ENCODE measurements at regions not wholly inside any gene's neighbourhood (a gene's known extent, or its start where the extent isn't known, plus 50 kb on each side); places are given as distances from the start of the nearest gene placed in this dataset.

DNA sequence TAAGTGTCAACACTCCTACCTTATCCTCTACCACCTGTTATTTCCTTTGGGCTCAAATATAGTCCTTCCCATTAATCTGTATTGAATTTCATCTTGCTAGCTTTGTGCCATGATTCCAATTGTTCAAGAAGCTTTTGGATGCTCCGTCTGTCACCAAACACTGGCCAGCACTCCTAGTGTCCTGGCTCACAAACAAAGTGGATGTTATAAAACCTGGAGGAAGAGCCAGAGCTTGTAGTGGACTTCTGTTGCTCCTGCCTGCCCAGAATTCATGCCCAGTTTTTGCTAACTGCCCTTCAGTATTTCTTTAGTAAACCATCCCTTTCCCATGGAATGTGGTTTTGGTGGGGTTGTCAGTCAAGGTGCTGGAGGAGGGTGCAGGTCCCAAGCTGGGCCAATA lies 77.2 kb upstream of the HS3ST2 start:
- Histone ChIP-seq H3K4me1 (ENCODE audit: insufficient read depth, low read length) (no peaks in the 10 kb centered on the region), H4K5ac (ENCODE audit: insufficient read length, low read depth, low read length) (no peak overlapping the region), H2AFZ (ENCODE audit: low read length) (no peak overlapping the region), H3K56ac (ENCODE audit: insufficient read length, low read depth, low read length) (no peak overlapping the region), H3T11ph (ENCODE audit: low read length) (no peak overlapping the region), H3K9me3 (ENCODE audit: control insufficient read depth, low read depth, low read length) (no peaks in the 10 kb centered on the region), H3K23ac (ENCODE audit: insufficient read length, low read depth, low read length) (no peak overlapping the region), H3K27ac (ENCODE audit: insufficient read length, low read depth, low read length) (no peak overlapping the region), H3K79me2 (ENCODE audit: insufficient read depth, low read length) (no peaks in the 10 kb centered on the region), H4K20me1 (ENCODE audit: control insufficient read depth, insufficient read depth, insufficient read length) (no peaks in the 10 kb centered on the region), H3K14ac (ENCODE audit: insufficient read depth, low read length) (no peak overlapping the region), H3K4me2 (ENCODE audit: insufficient read depth, insufficient read length, low read length) (no peak overlapping the region), H3K27me3 (ENCODE audit: insufficient read depth, low read length) (no peaks in the 10 kb centered on the region), H3K18ac (ENCODE audit: insufficient read length, low read depth, low read length) (no peak overlapping the region), H3K23me2 (ENCODE audit: insufficient read length, low read depth, low read length, poor library complexity, severe bottlenecking) (no peaks in the 10 kb centered on the region), H2BK20ac (ENCODE audit: low read depth, low read length, poor library complexity, severe bottlenecking) (no peak overlapping the region), H2BK15ac (ENCODE audit: low read depth, low read length) (no peak overlapping the region), H4K91ac (ENCODE audit: insufficient read length, low read depth, low read length) (no peak overlapping the region), H3K4ac (ENCODE audit: low read depth, low read length) (no peak overlapping the region), H2BK120ac (ENCODE audit: low read depth, low read length, poor library complexity, severe bottlenecking) (no peak overlapping the region), H2BK12ac (ENCODE audit: insufficient read length, low read depth, low read length) (no peak overlapping the region), H2BK5ac (ENCODE audit: insufficient read length, low read length) (no peak overlapping the region), H3K79me1 (ENCODE audit: insufficient read depth, low read depth, low read length, poor library complexity, severe bottlenecking) (no peaks in the 10 kb centered on the region), H2AK5ac (ENCODE audit: insufficient read length, low read length) (no peak overlapping the region), H3K9ac (ENCODE audit: extremely low read depth, insufficient read length, low read length) (no peak overlapping the region), H4K8ac (replicated peaks; ENCODE audit: insufficient read length, low read depth, low read length) (no peak overlapping the region)
- Mint-ChIP-seq H3K9me3 (no peaks in the 10 kb centered on the region; a peak in 1 of 5 replicates), H3K4me1 (peaks cover 8 to 11% of the 10 kb centered on the region in 2 experiments), H3K4me3 (no peak overlapping the region), H3K27ac (no peak overlapping the region), H3K27me3 (ENCODE audit: low read depth) (no peaks in the 10 kb centered on the region; the same call in 1 of the 2 replicates), H3K36me3 (ENCODE audit: insufficient read depth in 1 of 3, low read depth in 3 of 3) (no peaks in the 10 kb centered on the region)
- WGBS (ENCODE audit: extremely low coverage, insufficient read length, low lambda C conversion rate), result no CpG with 5 or more reads among the region's 1 CpG
- TF ChIP-seq, protein P1, sequence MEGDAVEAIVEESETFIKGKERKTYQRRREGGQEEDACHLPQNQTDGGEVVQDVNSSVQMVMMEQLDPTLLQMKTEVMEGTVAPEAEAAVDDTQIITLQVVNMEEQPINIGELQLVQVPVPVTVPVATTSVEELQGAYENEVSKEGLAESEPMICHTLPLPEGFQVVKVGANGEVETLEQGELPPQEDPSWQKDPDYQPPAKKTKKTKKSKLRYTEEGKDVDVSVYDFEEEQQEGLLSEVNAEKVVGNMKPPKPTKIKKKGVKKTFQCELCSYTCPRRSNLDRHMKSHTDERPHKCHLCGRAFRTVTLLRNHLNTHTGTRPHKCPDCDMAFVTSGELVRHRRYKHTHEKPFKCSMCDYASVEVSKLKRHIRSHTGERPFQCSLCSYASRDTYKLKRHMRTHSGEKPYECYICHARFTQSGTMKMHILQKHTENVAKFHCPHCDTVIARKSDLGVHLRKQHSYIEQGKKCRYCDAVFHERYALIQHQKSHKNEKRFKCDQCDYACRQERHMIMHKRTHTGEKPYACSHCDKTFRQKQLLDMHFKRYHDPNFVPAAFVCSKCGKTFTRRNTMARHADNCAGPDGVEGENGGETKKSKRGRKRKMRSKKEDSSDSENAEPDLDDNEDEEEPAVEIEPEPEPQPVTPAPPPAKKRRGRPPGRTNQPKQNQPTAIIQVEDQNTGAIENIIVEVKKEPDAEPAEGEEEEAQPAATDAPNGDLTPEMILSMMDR (conservative IDR thresholded peaks at IDR 0.05), result no peak
- no peak for DNase-seq
